Hematopoietic multipotent progenitor cell treated with erythropoietin and hydrocortisone succinate and interleukin-3 and kit ligand, for 6 days (in vitro differentiated cells): ENCODE measurements at regions not wholly inside any gene's neighbourhood (a gene's known extent, or its start where the extent isn't known, plus 50 kb on each side); places are given as distances from the start of the nearest gene placed in this dataset.

Experiments used
- DNase-seq: peaks from one replicate; pipeline ENCODE4 v3.0.0-alpha.2; 2015

DNA sequence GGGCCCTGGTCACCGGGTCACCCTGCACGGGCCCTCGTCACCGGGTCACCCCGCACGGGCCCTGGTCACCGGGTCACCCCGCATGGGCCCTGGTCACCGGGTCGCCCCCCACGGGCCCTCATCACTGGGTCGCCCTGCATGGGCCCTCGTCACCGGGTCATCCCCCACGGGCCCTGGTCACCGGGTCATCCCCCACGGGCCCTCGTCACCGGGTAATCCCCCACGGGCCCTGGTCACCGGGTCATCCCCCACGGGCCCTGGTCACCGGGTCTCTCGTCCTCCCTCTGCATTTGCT lies 77.6 kb downstream of the RIPK4 start:
- DNase-seq: no peak

DNA sequence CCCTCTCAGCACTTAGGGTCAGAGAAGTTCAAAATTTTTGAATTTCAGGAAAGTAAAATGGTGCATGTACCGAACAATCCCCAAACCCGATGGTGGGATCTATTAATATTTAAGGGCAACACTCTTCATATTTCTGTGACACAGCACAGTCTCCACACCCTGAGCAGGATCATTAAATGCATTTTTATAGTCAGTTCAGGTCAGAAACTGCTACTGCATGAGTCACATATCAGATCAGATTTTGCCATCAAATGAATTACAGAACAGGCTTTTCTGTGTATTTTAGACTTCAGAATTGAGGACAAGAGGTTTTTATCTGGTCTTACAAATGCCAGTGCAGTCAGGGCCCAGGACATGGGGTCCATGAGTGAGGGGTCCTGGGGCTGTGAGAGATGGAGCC lies 79.2 kb downstream of the RIPK4 start:
- no peak for DNase-seq

DNA sequence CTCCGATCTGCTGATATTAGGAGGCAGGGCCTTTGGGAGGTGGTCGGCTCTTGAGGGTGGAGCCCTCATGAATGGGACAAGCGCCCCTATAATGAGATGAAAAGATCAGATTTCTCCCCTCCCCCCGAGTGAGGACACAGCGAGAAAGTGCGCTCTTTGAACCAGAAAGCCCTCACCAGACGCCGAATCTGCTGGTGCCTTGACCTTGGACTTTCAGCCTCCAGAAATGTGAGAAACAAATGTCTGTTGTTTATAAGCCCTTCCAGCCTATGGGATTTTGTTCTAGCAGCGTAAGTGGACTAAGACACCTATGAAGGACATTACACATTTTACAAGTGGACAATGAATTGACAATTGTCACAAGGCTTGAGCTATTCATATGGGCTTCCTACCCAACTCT lies 80.2 kb downstream of the RIPK4 start:
- no peak for DNase-seq

DNA sequence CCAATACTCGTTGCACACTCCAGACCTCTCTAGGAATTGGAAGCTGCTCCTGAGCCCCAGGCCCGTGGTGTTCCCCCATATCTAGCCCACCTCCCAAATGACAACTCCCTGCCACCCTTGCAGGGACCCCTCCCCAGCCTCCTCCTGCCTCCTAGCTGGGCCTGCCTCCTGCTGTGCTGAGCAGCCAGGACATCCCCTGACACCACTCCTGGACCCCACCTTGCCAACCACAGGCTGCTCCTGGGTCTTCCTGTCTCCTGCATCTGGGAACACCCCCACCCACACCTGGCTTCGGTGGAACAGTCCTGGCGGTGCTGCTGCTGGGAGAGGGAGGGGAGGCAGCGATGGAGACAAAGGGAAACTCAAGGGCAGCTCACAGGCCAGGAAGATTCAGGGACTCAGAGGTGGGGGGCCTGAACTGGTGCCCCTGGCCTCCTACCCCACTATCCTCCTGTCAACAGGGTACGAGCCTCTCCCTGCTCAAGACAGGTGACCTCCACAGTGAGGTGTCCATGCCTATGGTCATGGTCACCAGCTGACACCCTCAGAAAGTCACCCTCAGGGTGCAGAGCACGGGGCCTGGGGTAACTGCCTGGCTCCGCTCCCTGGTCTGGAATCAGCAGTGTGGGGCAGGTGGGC lies 81.2 kb downstream of the RIPK4 start:
- no peak for DNase-seq

DNA sequence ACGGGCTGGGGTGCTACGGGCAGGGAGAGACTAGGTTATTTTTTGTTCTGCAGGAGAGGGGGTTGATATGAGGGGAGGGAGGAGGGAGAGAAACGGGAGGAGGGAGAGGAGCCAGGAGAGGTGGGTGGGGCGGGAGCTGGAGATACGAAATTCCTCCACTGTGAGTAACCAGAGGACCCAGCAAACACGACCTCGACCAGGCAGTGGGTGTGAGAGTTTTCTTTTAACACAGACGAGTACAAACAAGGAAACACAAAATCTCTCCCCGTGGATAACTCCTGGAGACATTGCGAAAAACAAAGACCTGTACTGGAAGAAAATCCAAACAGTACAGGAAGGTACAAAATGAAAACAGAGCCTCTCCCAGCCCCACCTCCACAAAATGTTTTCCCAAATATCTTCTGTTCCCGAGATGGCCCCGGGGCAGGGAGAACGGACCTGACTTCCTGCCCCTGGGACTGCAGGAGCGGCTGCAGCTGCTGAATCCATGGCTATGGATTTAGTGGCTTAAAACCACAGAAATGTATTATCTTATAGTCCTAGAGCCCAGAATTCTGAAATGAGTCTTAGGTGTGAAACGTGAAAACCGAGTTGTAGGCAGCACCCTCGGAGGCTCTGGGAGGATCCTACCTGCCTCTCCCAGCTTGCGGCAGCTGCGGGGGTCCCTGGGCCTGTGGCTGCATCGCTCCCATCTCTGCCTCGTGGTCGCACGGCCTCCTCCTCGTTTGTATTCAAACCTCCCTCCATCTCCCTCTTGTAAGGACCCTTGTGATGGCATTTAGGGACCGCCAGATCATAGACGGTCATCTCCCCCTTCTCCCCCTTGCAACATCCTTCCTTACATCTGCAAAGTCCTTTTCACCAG lies 82.2 kb downstream of the RIPK4 start:
- DNase-seq: no peak

DNA sequence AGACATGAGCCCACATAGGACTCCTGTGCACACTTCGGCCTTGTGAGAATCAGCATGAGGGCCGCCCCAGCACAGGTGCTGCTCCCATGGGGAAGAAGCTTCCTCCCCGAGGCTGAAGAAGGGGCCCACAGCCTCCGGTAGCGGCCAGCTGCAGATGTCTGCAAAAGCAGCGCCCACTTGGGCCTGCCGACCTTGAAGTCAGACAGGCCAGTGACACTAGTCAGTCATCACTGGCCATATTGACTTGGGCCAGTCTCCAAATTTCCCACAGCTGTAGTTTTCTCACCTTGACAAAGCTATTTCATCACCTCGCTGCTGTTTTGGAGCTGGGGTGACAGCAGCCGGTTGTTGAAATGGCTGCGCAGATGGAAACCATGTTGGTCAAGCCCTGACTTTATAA lies 83.0 kb downstream of the RIPK4 start:
- no peak for DNase-seq

DNA sequence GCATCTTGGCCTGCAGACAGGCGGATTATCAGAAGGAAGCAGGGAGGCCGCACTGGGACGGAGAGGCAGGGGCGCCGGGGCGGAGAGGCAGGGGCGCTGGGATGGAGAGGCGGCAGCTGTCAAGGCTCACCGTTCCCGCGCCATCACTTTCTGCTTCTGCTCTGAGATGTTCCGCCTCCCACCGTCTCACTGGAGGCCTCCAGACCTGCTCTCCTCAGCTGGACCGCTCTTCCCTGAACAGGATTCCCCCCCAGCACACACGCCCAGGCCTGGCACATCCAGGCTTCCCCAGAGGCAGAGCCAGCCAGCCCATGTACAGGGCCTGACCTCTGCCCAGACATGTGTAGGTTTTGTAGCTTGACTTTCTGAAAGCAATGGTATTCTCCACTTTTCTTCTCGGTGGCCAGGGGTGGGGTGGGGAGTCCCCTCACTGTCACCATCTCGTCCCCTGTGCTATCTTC lies 84.1 kb downstream of the RIPK4 start:
- no peak for DNase-seq

DNA sequence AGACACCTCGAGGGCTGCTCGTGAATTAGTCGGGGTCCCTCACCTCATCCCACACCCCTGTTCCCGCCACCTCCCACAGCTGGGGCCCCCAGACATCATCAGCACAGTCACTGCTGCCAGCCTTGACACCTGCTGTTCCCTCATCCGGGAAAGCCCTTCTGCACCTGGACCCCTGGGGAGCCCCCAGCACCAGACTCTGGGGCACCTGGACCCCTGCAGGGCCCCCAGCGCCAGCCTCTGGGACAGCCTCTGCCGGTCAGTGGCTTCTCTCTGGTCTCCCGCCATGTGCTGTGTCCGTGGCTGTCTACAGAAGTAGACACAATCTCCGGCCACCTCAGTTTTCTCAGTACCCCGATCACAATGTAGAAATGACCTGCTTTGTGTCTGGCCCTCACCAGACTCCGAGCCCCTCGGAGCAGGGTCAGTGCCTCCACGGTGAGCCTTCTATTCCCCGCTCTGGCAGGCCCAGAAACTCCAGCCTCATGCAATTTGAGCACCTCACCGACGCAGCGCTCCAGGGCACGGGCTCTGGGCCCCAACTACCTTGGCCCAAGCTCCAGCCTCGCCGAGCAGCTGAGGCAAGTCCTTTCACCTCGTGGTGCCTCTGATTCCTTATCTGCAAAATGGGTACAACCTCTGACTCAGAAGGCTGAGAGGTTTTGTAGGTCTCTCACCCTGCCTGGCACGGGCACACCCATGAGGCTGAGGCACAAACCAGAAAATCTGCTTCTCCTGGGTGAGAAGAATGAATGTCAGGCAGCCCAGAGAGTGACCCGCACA lies 84.7 kb downstream of the RIPK4 start:
- no peak for DNase-seq

DNA sequence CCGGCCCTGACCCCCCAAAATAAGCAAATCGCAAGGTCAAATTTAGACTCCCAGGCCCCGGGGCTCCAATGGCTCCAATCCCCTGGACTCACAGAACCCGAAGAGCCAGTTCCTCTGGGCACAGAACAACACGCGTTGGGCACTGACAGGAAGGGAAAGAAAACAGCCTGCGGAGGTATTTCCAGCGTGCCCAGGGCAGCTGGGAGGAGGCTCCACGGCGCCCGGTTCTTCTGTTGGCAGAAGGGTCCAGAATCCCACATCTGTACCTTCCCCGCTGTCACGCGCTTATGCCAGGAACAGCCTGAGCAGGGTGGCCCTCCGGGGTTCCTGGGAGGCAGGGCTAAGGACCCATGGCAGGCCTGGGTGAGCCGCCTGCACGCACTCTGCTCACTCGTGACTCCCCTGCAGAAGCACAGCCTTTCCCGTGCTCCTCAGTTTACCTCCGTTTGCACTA lies 85.5 kb downstream of the RIPK4 start:
- DNase-seq: no peak

DNA sequence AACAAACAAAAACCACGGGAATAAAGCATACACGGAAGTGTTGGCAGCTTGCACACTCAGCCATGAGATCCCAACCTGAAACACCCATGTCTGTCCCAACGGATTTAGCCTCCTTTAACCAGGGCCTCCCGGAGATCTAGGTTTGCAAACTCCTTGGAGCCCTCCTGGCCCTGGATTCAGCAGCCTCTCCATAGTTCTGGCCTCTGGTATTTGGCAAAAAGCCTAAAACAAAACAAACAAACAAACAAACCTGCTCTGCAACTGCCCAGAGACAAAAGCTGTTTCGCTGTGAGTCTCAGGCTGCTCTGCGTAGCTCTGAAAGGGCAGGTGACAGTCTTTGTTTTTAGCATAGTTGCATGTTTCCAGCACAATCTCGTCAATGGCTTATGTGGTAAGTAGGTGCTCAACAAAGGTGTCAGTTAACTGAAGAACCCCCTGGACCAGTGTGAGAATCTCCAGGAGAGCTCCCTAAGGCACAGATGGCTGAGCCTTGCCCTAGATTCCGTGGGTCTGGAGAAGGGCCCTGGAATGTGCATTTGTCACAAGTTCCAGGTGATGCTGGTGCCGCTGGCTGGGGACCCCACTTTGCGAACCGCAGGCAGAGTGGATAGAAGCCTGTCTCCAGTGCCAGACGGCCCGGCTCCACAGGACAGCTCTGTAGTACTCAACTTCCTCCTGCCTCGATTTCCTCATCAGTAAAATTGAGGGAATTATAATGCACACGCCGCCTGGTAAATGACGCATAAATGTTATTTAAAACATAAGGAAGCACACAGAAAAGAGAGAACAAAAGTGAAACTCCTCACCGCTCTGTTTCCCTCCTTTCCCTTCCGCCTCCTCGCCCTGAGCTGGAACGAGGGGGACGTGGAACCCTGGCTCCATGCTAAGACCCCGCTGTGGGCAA lies 86.2 kb downstream of the RIPK4 start:
- DNase-seq: no peak

DNA sequence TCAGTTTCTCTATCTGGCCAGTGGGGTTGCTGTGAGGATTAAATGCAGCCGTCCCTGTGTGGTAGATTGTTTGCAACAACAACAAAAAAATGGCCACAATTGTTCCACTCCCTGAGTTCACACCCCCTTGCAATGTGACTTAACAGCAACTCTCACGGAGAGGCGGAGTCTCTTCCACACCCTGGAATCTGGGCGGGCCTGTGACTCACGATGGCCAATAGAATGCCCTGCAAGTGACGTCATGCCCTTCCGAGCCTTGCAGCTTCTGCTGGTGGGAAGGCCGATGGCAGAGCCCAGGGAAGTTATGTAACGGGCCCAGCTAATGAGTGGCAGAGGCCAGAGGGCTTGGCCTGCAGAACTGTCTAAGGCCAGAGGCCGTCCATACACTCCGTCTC lies 87.9 kb downstream of the RIPK4 start:
- DNase-seq: peak; percentile 83

DNA sequence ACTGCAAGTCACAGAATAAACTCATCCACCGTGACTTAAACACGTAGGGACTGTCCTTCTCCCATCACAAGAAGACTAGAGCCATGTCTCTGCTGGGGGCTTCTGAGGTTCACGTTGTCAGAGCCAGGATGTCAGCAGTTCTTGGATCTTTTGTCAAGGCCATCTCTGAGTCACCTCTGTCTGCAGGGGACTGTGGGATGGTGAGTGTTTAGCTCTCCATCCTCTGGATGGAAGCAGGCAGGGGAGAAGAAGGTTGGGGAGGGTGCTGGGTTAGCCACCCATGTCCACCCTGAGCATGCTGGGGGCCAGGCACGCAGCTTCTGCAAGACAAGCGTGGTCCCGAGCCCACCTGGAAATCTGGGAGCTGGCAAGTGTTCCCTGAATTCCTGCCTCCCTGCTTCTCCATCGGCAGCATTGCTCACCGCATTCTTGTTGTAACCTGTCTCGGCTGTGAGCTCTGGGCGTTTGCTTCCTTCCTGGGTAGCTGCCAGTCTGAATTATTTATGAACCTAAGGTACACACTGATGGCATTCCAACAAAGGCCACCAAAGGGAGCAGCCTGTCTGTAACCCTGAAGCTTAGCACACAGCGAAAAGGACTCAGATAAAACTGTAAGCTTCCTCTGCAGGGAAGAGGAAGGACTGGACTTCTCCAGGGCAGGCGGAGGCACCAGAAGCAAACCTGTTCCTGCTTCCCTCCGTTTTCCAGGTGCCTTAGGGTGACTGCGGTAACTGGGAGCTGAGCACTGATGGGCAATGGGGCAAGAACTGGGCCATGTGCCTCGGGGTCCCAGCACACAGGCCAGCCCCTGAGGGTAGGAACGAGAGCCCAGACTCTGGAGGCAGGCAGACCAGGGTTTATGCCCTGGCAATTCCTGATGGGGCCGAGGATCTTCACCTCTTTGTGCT lies 88.6 kb downstream of the RIPK4 start:
- no peak for DNase-seq

DNA sequence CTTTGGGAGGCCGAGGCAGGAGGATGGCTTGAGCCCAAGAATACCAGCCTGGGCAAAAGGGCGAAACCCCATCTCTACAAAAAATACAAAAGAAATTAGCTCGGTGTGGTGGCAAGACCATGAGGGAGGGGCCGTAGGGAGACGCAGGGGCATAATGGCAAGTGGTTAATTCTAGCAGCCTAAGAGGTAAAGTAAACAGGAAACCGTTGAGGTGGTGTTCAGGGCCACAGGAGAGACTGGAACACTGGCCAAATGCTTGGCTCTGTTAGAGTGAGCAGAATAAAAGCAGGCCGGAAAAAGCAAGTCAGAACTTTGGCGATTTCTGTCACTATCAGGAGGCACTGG lies 89.2 kb downstream of the RIPK4 start:
- no peak for DNase-seq

DNA sequence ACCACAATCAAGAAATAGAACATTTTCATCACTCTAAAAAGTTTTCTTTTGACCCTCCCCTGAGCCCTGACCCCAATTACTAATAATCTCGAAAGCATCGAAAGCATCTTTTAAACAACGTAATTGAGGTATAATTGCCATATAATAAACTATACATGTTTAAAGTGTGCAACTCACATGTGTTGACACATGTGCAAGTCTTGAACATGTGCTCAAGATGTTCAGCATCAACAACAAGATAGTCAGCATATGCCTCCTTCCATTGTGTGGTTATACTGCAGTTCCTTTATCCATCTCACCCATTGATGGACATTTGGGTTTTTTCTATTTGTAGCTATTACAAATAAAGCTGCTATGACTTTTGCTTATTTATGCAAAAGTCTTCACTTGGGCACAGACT lies 90.7 kb downstream of the RIPK4 start:
- no peak for DNase-seq

DNA sequence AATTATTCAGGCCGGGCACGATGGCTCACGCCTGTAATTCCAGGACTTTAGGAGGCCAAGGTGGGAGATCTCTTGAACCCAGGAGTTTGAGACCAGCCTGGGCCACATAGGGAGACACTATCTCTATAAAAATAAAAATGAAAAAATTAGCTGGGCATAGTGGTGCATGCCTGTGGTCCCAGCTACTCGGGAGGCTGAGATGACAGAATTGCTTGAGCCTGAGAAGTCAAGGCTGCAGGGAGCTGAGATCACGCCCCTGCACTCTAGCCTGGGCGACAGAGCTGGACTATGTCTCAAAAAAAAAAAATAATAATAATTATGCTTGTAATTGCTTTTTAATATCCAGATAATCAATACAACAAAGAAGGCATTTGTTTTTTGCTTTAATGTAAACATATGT lies 91.3 kb downstream of the RIPK4 start:
- no peak for DNase-seq

DNA sequence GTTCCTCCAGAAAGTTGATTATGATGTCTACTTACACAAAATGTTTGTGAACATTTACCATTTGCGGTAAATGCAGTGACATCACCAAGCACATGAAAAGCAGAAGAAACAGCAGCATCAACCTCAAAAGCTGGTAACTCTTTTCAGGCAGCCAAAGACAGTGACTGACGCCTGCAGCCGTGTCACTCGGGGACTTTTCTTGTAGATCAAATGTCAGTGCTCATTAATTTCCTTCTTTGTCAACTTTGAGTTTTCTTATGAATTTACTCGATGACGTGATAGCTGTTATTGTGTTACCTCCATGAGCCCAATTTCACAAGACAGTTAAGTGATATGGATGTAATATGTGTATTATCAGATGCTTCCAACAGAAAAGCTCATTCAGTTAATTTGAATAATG lies 92.5 kb downstream of the RIPK4 start:
- DNase-seq: no peak

DNA sequence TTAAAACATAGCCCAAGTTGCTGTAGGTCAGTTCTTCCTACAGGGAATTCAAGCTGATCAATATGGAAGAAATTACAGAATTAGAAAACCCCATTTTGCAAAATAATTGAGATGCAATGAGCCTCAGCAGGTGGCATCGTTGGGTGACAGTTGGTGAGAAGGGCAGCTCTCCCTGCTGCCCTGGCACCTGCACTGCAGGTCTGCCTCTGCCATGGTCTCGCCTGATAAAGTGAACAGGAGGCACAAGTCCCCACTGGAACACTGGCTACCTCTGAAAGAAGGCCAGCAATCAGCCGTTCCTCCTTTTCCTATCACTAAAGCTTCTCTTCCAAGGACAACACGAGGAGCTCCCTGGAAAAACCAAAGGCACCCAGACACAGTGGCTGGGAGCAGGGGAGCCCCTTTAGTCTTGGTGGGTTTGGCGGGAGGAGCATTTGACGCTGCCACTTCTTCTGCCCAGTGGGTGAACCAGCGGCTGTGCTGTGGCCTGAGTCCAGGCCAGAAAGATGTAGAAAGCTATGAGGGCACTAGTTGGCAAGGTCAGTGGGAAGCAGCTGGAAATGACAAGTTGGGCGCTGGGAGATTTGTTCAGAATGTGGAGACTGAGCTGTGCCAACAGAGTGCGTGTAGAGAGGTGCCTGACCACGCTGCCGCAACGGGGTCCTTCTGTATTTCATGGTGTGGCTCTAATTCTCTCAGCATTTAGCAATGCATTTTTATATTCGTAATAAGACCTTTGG lies 93.1 kb downstream of the RIPK4 start:
- DNase-seq: no peak

DNA sequence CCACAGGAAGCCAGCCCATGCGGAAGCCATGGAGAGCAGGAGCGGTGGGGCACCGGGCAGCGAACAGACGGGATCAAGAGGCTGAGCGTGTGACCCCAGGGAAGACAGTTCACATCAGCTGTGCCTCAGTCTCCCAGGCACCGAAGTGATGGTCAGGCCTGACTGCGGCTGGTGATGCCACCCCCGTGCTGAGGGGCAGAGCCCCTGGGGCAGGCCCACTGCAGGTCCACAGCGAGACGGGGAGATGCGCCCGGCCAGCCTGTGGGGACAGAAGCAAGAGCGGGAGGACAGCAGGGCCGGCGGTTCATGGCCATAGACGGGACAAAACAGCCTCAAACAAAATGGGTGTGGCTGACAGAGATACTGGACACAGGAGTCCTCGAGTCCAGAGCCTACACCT lies 93.8 kb downstream of the RIPK4 start:
- no peak for DNase-seq

DNA sequence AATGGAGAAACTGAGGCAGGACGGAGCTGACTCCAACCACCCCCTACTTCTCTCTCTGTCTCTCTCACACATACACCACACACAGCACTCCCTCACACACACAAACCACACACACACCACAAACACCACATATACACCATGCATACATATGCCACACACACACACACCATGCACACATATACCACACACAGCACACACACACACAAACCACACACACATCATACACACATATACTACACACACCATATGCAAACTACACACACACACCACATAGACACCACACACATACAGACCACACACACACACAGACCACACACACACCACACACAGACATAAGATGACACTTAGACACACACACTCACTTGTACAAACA lies 94.3 kb downstream of the RIPK4 start:
- DNase-seq: no peak

DNA sequence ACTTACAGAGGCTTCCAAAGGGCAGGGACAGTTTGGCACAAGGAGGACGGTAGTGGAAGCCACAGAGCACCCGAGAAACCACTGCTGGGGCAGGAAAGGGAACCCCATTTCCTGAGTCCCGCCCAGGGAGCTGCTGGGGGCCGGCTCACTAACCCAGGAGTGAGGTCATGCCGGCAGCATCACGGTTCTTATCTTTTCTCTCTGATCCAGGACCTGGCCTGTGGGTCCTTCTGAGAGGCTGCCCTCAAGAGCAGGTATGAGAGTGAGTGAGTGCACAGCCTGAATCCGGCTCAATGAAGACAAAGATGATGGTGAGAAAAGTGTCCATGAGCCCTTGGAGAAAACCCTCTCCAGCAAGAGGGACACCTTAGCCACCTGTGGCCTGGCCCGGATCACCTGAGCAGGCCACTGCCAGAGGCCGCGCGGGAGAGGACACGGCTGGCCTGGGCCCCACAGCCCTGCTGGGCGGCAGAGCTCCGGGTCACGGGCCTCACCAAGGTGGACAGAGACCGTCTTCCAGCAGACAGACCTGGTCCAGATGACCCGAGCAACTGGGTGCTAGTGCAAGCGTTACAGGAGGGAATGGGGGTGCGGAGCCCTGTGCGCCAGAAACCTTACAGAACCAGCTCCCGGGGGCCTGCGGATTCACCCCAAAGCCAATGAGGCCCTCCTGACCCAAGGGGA lies 94.9 kb downstream of the RIPK4 start:
- DNase-seq: peak; percentile 5
